ENCODE measurements at regions not wholly inside any gene's neighbourhood (a gene's known extent, or its start where the extent isn't known, plus 50 kb on each side); places are given as distances from the start of the nearest gene placed in this dataset.

GRCh38 chr5:93055561-93055960, 525.5 kb downstream of the NR2F1-AS1 start:
- DNase-seq, result no peak
- no peak overlapping the region for H3K4me3 Mint-ChIP-seq
- H3K9me3 Mint-ChIP-seq (ENCODE audit: low read depth), result peaks cover 2% of the 10 kb centered on the region
- ChIA-PET POLR2A (no interaction called here), CTCF (no interaction called here)
- no peaks in the 10 kb centered on the region for H3K27me3 Mint-ChIP-seq
- no peaks in the 10 kb centered on the region for H3K36me3 Mint-ChIP-seq (ENCODE audit: low read depth)
- H3K4me1 Mint-ChIP-seq, result no peaks in the 10 kb centered on the region
- H3K27ac Mint-ChIP-seq, result no peak overlapping the region
- no peak for ATAC-seq
- intact Hi-C loops (cut with DNase I, micrococcal nuclease), result no loop called here

GRCh38 chr5:93054424-93055163, 526.4 kb downstream of the NR2F1-AS1 start:
- CTCF ChIA-PET, result no interaction called here
- Mint-ChIP-seq H3K27me3 (no peaks in the 10 kb centered on the region), H3K4me1 (no peaks in the 10 kb centered on the region), H3K4me3 (no peak overlapping the region), H3K36me3 (ENCODE audit: low read depth) (no peaks in the 10 kb centered on the region), H3K27ac (no peak overlapping the region), H3K9me3 (ENCODE audit: low read depth) (peaks cover 2% of the 10 kb centered on the region)
- POLR2A ChIA-PET, result no interaction called here
- intact Hi-C loops (cut with DNase I, micrococcal nuclease), result no loop called here
- no peak for DNase-seq
- ATAC-seq, result no peak

- CTCF ChIA-PET, result no interaction called here
- Mint-ChIP-seq H3K27ac (no peak overlapping the region), H3K9me3 (ENCODE audit: low read depth) (peaks cover 2% of the 10 kb centered on the region), H3K27me3 (no peaks in the 10 kb centered on the region), H3K36me3 (ENCODE audit: low read depth) (no peaks in the 10 kb centered on the region), H3K4me3 (no peak overlapping the region), H3K4me1 (no peaks in the 10 kb centered on the region)
- POLR2A ChIA-PET, result no interaction called here
- intact Hi-C loops (cut with DNase I, micrococcal nuclease), result no loop called here
- DNase-seq (no peak), ATAC-seq (no peak)
Observed at GRCh38 chr5:93053825-93054224, 527.2 kb downstream of the NR2F1-AS1 start.

- CTCF ChIA-PET, result no interaction called here
- POLR2A ChIA-PET, result no interaction called here
- H3K27me3 Mint-ChIP-seq, result no peaks in the 10 kb centered on the region
- intact Hi-C loops (cut with DNase I, micrococcal nuclease), result no loop called here
- DNase-seq (no peak), ATAC-seq (no peak)
- no peak overlapping the region for H3K27ac Mint-ChIP-seq
- no peaks in the 10 kb centered on the region for H3K4me1 Mint-ChIP-seq
- peaks cover 2% of the 10 kb centered on the region for H3K9me3 Mint-ChIP-seq (ENCODE audit: low read depth)
- H3K36me3 Mint-ChIP-seq (ENCODE audit: low read depth), result no peaks in the 10 kb centered on the region
- H3K4me3 Mint-ChIP-seq, result no peak overlapping the region
Observed at GRCh38 chr5:93048858-93049257, 532.2 kb downstream of the NR2F1-AS1 start.

GRCh38 chr5:93044859-93045666, 536.0 kb downstream of the NR2F1-AS1 start:
- DNase-seq (no peak), ATAC-seq (no peak)
- H3K9me3 Mint-ChIP-seq (ENCODE audit: low read depth), result no peaks in the 10 kb centered on the region
- no peaks in the 10 kb centered on the region for H3K27me3 Mint-ChIP-seq
- intact Hi-C loops (cut with DNase I, micrococcal nuclease), result no loop called here
- no peak overlapping the region for H3K4me3 Mint-ChIP-seq
- no peaks in the 10 kb centered on the region for H3K36me3 Mint-ChIP-seq (ENCODE audit: low read depth)
- ChIA-PET CTCF (no interaction called here), POLR2A (no interaction called here)
- no peaks in the 10 kb centered on the region for H3K4me1 Mint-ChIP-seq
- no peak overlapping the region for H3K27ac Mint-ChIP-seq

- H3K36me3 Mint-ChIP-seq (ENCODE audit: low read depth), result no peaks in the 10 kb centered on the region
- CTCF ChIA-PET, result no interaction called here
- intact Hi-C loops (cut with DNase I, micrococcal nuclease), result no loop called here
- no peak overlapping the region for H3K4me3 Mint-ChIP-seq
- peaks cover 1% of the 10 kb centered on the region for H3K9me3 Mint-ChIP-seq (ENCODE audit: low read depth)
- H3K27me3 Mint-ChIP-seq, result no peaks in the 10 kb centered on the region
- DNase-seq (no peak), ATAC-seq (no peak)
- no peaks in the 10 kb centered on the region for H3K4me1 Mint-ChIP-seq
- POLR2A ChIA-PET, result no interaction called here
- no peak overlapping the region for H3K27ac Mint-ChIP-seq
Observed at GRCh38 chr5:93039888-93040287, 541.1 kb downstream of the NR2F1-AS1 start.

- H3K4me1 Mint-ChIP-seq, result no peaks in the 10 kb centered on the region
- intact Hi-C loops (cut with DNase I, micrococcal nuclease), result no loop called here
Observed at GRCh38 chr5:93034621-93035590, 546.1 kb downstream of the NR2F1-AS1 start.

GRCh38 chr5:93022796-93023447, 558.1 kb downstream of the NR2F1-AS1 start:
- Mint-ChIP-seq H3K9me3 (ENCODE audit: low read depth) (peaks cover 4% of the 10 kb centered on the region), H3K27me3 (no peaks in the 10 kb centered on the region), H3K27ac (no peak overlapping the region), H3K36me3 (ENCODE audit: low read depth) (no peaks in the 10 kb centered on the region), H3K4me1 (no peaks in the 10 kb centered on the region), H3K4me3 (no peak overlapping the region)
- ATAC-seq (no peak), DNase-seq (no peak)
- CTCF ChIA-PET, result no interaction called here
- intact Hi-C loops (cut with DNase I, micrococcal nuclease), result no loop called here
- POLR2A ChIA-PET, result interaction anchor here (0.6 kb wide), 1 partner anchor 900 kb away, joined by 4 read pairs; no protein-coding TSS in a partner anchor

More at GRCh38 chr5:93034621-93035590, 546.1 kb downstream of the NR2F1-AS1 start:
- no peak overlapping the region for H3K4me3 Mint-ChIP-seq
- H3K9me3 Mint-ChIP-seq (ENCODE audit: low read depth), result peaks cover 1% of the 10 kb centered on the region
- DNase-seq (no peak), ATAC-seq (no peak)
- H3K36me3 Mint-ChIP-seq (ENCODE audit: low read depth), result no peaks in the 10 kb centered on the region
- ChIA-PET CTCF (interaction anchor here (0.6 kb wide), 2 partner anchors 106 to 1199 kb away, joined by 3 to 8 read pairs; no protein-coding TSS in a partner anchor), POLR2A (no interaction called here)
- no peak overlapping the region for H3K27ac Mint-ChIP-seq
- H3K27me3 Mint-ChIP-seq, result no peaks in the 10 kb centered on the region

GRCh38 chr5:93022211-93022610, 558.8 kb downstream of the NR2F1-AS1 start:
- H3K36me3 Mint-ChIP-seq (ENCODE audit: low read depth), result no peaks in the 10 kb centered on the region
- H3K4me3 Mint-ChIP-seq, result no peak overlapping the region
- H3K27ac Mint-ChIP-seq, result no peak overlapping the region
- H3K9me3 Mint-ChIP-seq (ENCODE audit: low read depth), result peaks cover 4% of the 10 kb centered on the region
- POLR2A ChIA-PET, result no interaction called here
- no peak for DNase-seq
- CTCF ChIA-PET, result no interaction called here
- intact Hi-C loops (cut with DNase I, micrococcal nuclease), result no loop called here
- no peak for ATAC-seq
- H3K27me3 Mint-ChIP-seq, result no peaks in the 10 kb centered on the region
- no peaks in the 10 kb centered on the region for H3K4me1 Mint-ChIP-seq

GRCh38 chr5:93019896-93020295, 561.1 kb downstream of the NR2F1-AS1 start:
- H3K4me3 Mint-ChIP-seq, result no peak overlapping the region
- no peak overlapping the region for H3K27ac Mint-ChIP-seq
- DNase-seq (no peak), ATAC-seq (no peak)
- POLR2A ChIA-PET, result no interaction called here
- H3K9me3 Mint-ChIP-seq (ENCODE audit: low read depth), result peaks cover 4% of the 10 kb centered on the region
- CTCF ChIA-PET, result no interaction called here
- intact Hi-C loops (cut with DNase I, micrococcal nuclease), result no loop called here
- no peaks in the 10 kb centered on the region for H3K36me3 Mint-ChIP-seq (ENCODE audit: low read depth)
- no peaks in the 10 kb centered on the region for H3K4me1 Mint-ChIP-seq
- no peaks in the 10 kb centered on the region for H3K27me3 Mint-ChIP-seq

- Mint-ChIP-seq H3K36me3 (ENCODE audit: low read depth) (no peaks in the 10 kb centered on the region), H3K27me3 (no peaks in the 10 kb centered on the region), H3K9me3 (ENCODE audit: low read depth) (no peaks in the 10 kb centered on the region), H3K4me3 (no peak overlapping the region), H3K27ac (no peak overlapping the region), H3K4me1 (no peaks in the 10 kb centered on the region)
- DNase-seq (no peak), ATAC-seq (no peak)
- intact Hi-C loops (cut with DNase I, micrococcal nuclease), result no loop called here
- POLR2A ChIA-PET, result no interaction called here
- CTCF ChIA-PET, result no interaction called here
Observed at GRCh38 chr5:93018461-93018860, 562.6 kb downstream of the NR2F1-AS1 start.

Measured in activated CD4-positive, alpha-beta T cell treated with anti-CD3 and anti-CD28 coated beads for 36 hours (primary cell).